ENCODE measurements at regions not wholly inside any gene's neighbourhood (a gene's known extent, or its start where the extent isn't known, plus 50 kb on each side); places are given as distances from the start of the nearest gene placed in this dataset.

GRCh38 chr1:81151206-81151605 lies 649.5 kb upstream of the ADGRL2 start:
- TF ChIP-seq, protein P1, sequence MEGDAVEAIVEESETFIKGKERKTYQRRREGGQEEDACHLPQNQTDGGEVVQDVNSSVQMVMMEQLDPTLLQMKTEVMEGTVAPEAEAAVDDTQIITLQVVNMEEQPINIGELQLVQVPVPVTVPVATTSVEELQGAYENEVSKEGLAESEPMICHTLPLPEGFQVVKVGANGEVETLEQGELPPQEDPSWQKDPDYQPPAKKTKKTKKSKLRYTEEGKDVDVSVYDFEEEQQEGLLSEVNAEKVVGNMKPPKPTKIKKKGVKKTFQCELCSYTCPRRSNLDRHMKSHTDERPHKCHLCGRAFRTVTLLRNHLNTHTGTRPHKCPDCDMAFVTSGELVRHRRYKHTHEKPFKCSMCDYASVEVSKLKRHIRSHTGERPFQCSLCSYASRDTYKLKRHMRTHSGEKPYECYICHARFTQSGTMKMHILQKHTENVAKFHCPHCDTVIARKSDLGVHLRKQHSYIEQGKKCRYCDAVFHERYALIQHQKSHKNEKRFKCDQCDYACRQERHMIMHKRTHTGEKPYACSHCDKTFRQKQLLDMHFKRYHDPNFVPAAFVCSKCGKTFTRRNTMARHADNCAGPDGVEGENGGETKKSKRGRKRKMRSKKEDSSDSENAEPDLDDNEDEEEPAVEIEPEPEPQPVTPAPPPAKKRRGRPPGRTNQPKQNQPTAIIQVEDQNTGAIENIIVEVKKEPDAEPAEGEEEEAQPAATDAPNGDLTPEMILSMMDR (IDR thresholded peaks at IDR 0.05), result no peak
- TF ChIP-seq POLR2AphosphoS5 (IDR thresholded peaks at IDR 0.05; ENCODE audit: low read depth, low read length), result no peak
- TF ChIP-seq TCF7L2 (IDR thresholded peaks at IDR 0.05; ENCODE audit: low read depth, low read length), result no peak
- TF ChIP-seq, protein P2, sequence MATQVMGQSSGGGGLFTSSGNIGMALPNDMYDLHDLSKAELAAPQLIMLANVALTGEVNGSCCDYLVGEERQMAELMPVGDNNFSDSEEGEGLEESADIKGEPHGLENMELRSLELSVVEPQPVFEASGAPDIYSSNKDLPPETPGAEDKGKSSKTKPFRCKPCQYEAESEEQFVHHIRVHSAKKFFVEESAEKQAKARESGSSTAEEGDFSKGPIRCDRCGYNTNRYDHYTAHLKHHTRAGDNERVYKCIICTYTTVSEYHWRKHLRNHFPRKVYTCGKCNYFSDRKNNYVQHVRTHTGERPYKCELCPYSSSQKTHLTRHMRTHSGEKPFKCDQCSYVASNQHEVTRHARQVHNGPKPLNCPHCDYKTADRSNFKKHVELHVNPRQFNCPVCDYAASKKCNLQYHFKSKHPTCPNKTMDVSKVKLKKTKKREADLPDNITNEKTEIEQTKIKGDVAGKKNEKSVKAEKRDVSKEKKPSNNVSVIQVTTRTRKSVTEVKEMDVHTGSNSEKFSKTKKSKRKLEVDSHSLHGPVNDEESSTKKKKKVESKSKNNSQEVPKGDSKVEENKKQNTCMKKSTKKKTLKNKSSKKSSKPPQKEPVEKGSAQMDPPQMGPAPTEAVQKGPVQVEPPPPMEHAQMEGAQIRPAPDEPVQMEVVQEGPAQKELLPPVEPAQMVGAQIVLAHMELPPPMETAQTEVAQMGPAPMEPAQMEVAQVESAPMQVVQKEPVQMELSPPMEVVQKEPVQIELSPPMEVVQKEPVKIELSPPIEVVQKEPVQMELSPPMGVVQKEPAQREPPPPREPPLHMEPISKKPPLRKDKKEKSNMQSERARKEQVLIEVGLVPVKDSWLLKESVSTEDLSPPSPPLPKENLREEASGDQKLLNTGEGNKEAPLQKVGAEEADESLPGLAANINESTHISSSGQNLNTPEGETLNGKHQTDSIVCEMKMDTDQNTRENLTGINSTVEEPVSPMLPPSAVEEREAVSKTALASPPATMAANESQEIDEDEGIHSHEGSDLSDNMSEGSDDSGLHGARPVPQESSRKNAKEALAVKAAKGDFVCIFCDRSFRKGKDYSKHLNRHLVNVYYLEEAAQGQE (IDR thresholded peaks at IDR 0.05; ENCODE audit: insufficient read depth in 1 of 2, low read depth in 2 of 2, low read length in 1 of 2), result no peak
- TF ChIP-seq SIN3A (IDR thresholded peaks at IDR 0.05; ENCODE audit: borderline replicate concordance, insufficient read depth, low read depth, low read length), result no peak

Data from Panc1 (cell line).